GM10266 (cell line): ENCODE measurements at regions not wholly inside any gene's neighbourhood (a gene's known extent, or its start where the extent isn't known, plus 50 kb on each side); places are given as distances from the start of the nearest gene placed in this dataset.

Experiments
- DNase-seq: peaks from one replicate; pipeline ENCODE4 v3.0.0; 2012; ENCODE audit errors: extremely low spot score
- TF ChIP-seq, protein P1 (sequence below): IDR thresholded peaks from 2 replicates; pipeline ENCODE4 v1.5.1; 2012; ENCODE audit warnings: mild to moderate bottlenecking, low read depth; ENCODE audit not compliant: control insufficient read depth, insufficient read depth; ENCODE audit errors: missing control alignments

- DNase-seq: no peak
- TF ChIP-seq, protein P1, sequence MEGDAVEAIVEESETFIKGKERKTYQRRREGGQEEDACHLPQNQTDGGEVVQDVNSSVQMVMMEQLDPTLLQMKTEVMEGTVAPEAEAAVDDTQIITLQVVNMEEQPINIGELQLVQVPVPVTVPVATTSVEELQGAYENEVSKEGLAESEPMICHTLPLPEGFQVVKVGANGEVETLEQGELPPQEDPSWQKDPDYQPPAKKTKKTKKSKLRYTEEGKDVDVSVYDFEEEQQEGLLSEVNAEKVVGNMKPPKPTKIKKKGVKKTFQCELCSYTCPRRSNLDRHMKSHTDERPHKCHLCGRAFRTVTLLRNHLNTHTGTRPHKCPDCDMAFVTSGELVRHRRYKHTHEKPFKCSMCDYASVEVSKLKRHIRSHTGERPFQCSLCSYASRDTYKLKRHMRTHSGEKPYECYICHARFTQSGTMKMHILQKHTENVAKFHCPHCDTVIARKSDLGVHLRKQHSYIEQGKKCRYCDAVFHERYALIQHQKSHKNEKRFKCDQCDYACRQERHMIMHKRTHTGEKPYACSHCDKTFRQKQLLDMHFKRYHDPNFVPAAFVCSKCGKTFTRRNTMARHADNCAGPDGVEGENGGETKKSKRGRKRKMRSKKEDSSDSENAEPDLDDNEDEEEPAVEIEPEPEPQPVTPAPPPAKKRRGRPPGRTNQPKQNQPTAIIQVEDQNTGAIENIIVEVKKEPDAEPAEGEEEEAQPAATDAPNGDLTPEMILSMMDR: no peak
These were observed 177.8 kb upstream of the PITX1 start for GRCh38 chr5:135211791-135212190.

DNA sequence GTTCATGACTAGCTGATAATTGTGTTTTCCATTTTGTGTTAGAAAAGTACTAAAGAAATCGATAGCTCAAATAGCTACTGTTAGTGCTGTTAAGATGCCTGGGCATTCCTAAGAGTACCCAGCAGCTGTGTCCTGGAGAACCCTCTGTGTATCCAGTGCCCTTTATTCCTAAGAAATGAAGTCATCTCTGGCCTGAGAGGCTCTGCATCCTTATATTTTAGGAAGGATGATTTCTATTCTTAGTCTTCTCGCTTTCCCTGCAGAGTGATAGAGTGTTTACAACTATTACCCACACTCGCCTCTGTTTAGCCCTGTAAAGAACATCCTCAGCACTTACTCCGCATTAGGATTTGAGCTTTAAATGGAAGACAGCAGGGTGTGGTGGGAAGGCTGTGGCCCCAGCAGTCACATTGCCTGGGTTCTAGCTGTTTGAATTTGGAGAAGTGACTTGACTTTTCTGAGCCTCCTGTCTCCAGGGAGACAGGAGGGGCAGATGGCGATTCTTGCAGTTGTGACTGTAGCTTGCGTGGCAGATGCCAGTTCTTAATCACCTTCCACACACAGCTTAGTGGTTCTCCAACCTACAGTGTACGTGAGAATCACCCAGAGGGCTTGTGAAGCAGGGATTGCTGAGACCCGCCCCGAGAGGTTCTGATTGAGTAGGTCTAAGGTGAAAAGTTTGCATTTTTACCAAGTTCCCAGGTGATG lies 177.2 kb upstream of the PITX1 start:
- TF ChIP-seq, protein P1: no peak
- no peak for DNase-seq

GRCh38 chr5:135210286-135211055 lies 176.4 kb upstream of the PITX1 start:
- TF ChIP-seq, protein P1: no peak

GRCh38 chr5:135208903-135209721 lies 175.1 kb upstream of the PITX1 start:
- DNase-seq: no peak

More at GRCh38 chr5:135210286-135211055, 176.4 kb upstream of the PITX1 start:
- DNase-seq: no peak

DNA sequence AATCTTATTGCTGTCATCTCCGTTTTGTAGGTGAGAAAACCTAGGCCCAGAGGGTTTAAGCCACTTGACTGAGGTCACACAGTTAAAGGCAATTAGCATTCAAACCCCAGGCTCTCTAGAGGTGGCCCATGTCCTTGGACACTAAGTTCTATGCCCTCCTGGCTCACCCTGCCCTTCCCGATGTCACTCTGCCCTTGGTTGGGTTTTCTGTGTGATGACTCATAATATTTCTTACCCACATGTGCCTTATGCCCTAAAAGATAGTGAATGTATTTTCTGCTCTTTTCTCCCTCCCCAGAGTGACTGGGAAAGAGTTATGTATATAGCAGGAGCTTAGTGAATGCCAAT lies 174.5 kb upstream of the PITX1 start:
- no peak for DNase-seq
- TF ChIP-seq, protein P1: no peak

More at GRCh38 chr5:135208903-135209721, 175.1 kb upstream of the PITX1 start:
- TF ChIP-seq, protein P1: no peak

DNA sequence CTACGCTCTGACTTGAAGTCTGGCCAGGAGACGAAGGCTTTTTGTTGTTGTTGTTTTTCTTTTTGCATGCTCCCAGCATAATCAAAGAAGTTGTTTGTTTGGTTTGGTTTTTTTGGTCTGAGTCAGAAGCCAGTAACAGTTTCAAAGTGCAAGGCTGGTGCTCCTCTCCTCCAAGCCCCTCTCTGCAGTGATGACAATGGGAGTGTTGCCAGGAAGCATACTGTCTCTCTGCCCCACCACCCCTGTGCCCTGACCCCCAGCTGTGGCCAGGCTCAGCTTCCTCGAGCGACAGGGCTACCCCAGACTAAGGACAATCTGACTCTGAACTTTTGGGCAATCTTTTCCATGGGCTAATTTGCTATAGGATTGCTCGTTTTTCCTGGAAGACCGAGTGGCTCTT lies 173.8 kb upstream of the PITX1 start:
- TF ChIP-seq, protein P1: no peak
- DNase-seq: no peak
